Panc1 (cell line): ENCODE measurements at regions not wholly inside any gene's neighbourhood (a gene's known extent, or its start where the extent isn't known, plus 50 kb on each side); places are given as distances from the start of the nearest gene placed in this dataset.

Source experiments
- ATAC-seq: fragments of 200-7000 bp; cut with Tn5 transposase; 2 replicates; pipeline ENCODE4 v1.9.1; 2020; ENCODE audit warnings: mild to moderate bottlenecking, moderate library complexity
- BruUV-seq: library from RNA; stranded (reverse); fragments of 400-500 nt; replicated peaks from 2 replicates; lab custom pipeline; 2021; lab: Mats Ljungman, UMichigan
- CTCF ChIA-PET: fragments of 300-600 bp; sonication (Branson Sonifier 250); formaldehyde crosslinking; loops from one replicate; lab custom pipeline; 2022; ENCODE audit warnings: antibody characterized with exemption; lab: Charles Lee
- POLR2A ChIA-PET: fragments of 300-600 bp; sonication (Branson Sonifier 250); formaldehyde crosslinking; loops from one replicate; lab custom pipeline; 2022; ENCODE audit warnings: antibody characterized with exemption; lab: Charles Lee
- DNase-seq: peaks from one replicate; pipeline ENCODE4 v3.0.0-alpha.2; 2010; ENCODE audit warnings: low read depth, low spot score
- H3K27ac ChIP-seq: 2 replicates; pipeline ENCODE4 v1.5.1; 2011; ENCODE audit warnings: mild to moderate bottlenecking, low read length, inconsistent platforms
- H3K27me3 ChIP-seq: fragments of 200-500 bp; sonication (Bioruptor generic); 2 replicates; pipeline ENCODE4 v1.6.0; 2014; ENCODE audit warnings: low read length, inconsistent platforms; ENCODE audit not compliant: control insufficient read depth, insufficient read depth
- H3K36me3 ChIP-seq: fragments of 200-500 bp; sonication (Bioruptor generic); 2 replicates; pipeline ENCODE4 v1.5.1; 2014; ENCODE audit warnings: inconsistent platforms, mild to moderate bottlenecking, low read length, moderate library complexity; ENCODE audit not compliant: control insufficient read depth, insufficient read depth
- H3K4me1 ChIP-seq: 2 replicates; pipeline ENCODE4 v1.5.1; 2011; ENCODE audit warnings: inconsistent platforms, mild to moderate bottlenecking, low read length, moderate library complexity; ENCODE audit not compliant: control insufficient read depth, insufficient read depth
- H3K4me3 ChIP-seq, 2 experiments: 2 replicates each; pipeline ENCODE4 v1.5.1; 2011 to 2012; ENCODE audit warnings: low read depth in 2 of 2, low read length in 2 of 2, mild to moderate bottlenecking in 2 of 2, inconsistent platforms in 1 of 2, moderate library complexity in 1 of 2
- H3K9me3 ChIP-seq: fragments of 200-500 bp; sonication (Bioruptor generic); 2 replicates; pipeline ENCODE4 v1.5.1; 2014; ENCODE audit warnings: low read depth, mild to moderate bottlenecking, inconsistent platforms, low read length, moderate library complexity; ENCODE audit not compliant: control insufficient read depth, insufficient read depth
- CTCF ChIP-seq: fragments of 450-650 bp; IDR thresholded peaks from 2 replicates; pipeline ENCODE4 v1.5.1; 2017; ENCODE audit warnings: mild to moderate bottlenecking
- POLR2AphosphoS5 ChIP-seq: IDR thresholded peaks from 2 replicates; pipeline ENCODE4 v1.6.1; 2012; ENCODE audit warnings: mild to moderate bottlenecking, low read depth, low read length, moderate library complexity
- REST ChIP-seq, 2 experiments: IDR thresholded peaks; 2 replicates each; pipeline ENCODE4 v1.6.1; 2011 to 2012; ENCODE audit warnings: low read depth in 2 of 2, control low read depth in 1 of 2, low read length in 1 of 2, mild to moderate bottlenecking in 1 of 2, moderate library complexity in 1 of 2; ENCODE audit not compliant: insufficient read depth in 1 of 2
- SIN3A ChIP-seq: IDR thresholded peaks from 2 replicates; pipeline ENCODE4 v1.6.1; 2012; ENCODE audit warnings: low read depth, mild to moderate bottlenecking, low read length, moderate library complexity, borderline replicate concordance; ENCODE audit not compliant: insufficient read depth
- TCF7L2 ChIP-seq: IDR thresholded peaks from 2 replicates; pipeline ENCODE4 v1.6.1; 2011; ENCODE audit warnings: mild to moderate bottlenecking, low read depth, low read length, inconsistent platforms
- in situ Hi-C: cut with HindIII; loops from 2 replicates; pipeline ENCODE4 v1.10.0; 2016; ENCODE audit warnings: low sequenced_read_pairs, low pct_unique_long_range_greater_than_20kb
- intact Hi-C: fragments of 100-400 bp; cut with micrococcal nuclease; formaldehyde crosslinking; loops from one replicate; pipeline ENCODE4 v1.10.0; 2022; ENCODE audit not compliant: unreplicated experiment

- no peak overlapping the region for H3K27ac ChIP-seq
- no peak overlapping the region for H3K4me3 ChIP-seq
- no peaks in the 10 kb centered on the region for H3K27me3 ChIP-seq
- H3K9me3 ChIP-seq, result no peaks in the 10 kb centered on the region
- intact Hi-C loops, result no loop called here
- in situ Hi-C loops, result no loop called here
- no peaks in the 10 kb centered on the region for H3K4me1 ChIP-seq
- TF ChIP-seq TCF7L2 (no peak), REST (IDR thresholded peaks at IDR 0.05; ENCODE audit: insufficient read depth in 1 of 2, low read depth in 2 of 2, low read length in 1 of 2) (no peak), SIN3A (no peak), CTCF (no peak), POLR2AphosphoS5 (no peak)
- CTCF ChIA-PET, result no interaction called here
- no TSS peak for BruUV-seq
- POLR2A ChIA-PET, result no interaction called here
- ATAC-seq (no peak), DNase-seq (no peak)
- no peaks in the 10 kb centered on the region; the same call in 1 of the 2 replicates for H3K36me3 ChIP-seq
Observed at GRCh38 chr5:51977014-51977413, 593.8 kb downstream of the ISL1 start.

GRCh38 chr5:51983161-51983560 lies 599.9 kb downstream of the ISL1 start:
- CTCF ChIA-PET, result interaction anchor here (0.6 kb wide), 1 partner anchor 243 kb away, joined by 3 read pairs; no protein-coding TSS in a partner anchor
- ATAC-seq, result no peak
- DNase-seq, result no peak
- no peaks in the 10 kb centered on the region; the same call in 1 of the 2 replicates for H3K36me3 ChIP-seq
- POLR2A ChIA-PET, result no interaction called here
- TF ChIP-seq SIN3A (no peak), POLR2AphosphoS5 (no peak), REST (IDR thresholded peaks at IDR 0.05; ENCODE audit: insufficient read depth in 1 of 2, low read depth in 2 of 2, low read length in 1 of 2) (no peak), CTCF (no peak), TCF7L2 (no peak)
- in situ Hi-C loops (no loop called here), intact Hi-C loops (no loop called here)
- H3K9me3 ChIP-seq, result no peaks in the 10 kb centered on the region
- H3K4me3 ChIP-seq, result no peak overlapping the region
- H3K4me1 ChIP-seq, result no peaks in the 10 kb centered on the region
- H3K27ac ChIP-seq, result no peak overlapping the region
- BruUV-seq, result no TSS peak
- H3K27me3 ChIP-seq, result no peaks in the 10 kb centered on the region
